ENCODE measurements at regions not wholly inside any gene's neighbourhood (a gene's known extent, or its start where the extent isn't known, plus 50 kb on each side); places are given as distances from the start of the nearest gene placed in this dataset.

- TF ChIP-seq CTCF (IDR thresholded peaks at IDR 0.05) (no peak), EP300 (IDR thresholded peaks at IDR 0.05; ENCODE audit: low read depth) (no peak), POLR2A (IDR thresholded peaks at IDR 0.05) (no peak), POLR2AphosphoS5 (IDR thresholded peaks at IDR 0.05) (no peak)
These were observed 555.8 kb upstream of the TLE4 start for GRCh38 chr9:79015951-79016350.

All from transverse colon (tissue), 4 donors.